HG03135 (cell line): ENCODE measurements at regions not wholly inside any gene's neighbourhood (a gene's known extent, or its start where the extent isn't known, plus 50 kb on each side); places are given as distances from the start of the nearest gene placed in this dataset.

Experiments
- ATAC-seq: cut with Tn5 transposase; IDR thresholded peaks from one replicate; pipeline ENCODE4 v1.9.1; 2021; ENCODE audit warnings: mild to moderate bottlenecking, moderate library complexity; ENCODE audit not compliant: unreplicated experiment

- no peak for ATAC-seq
These were observed 435.1 kb downstream of the MTX2 start for GRCh38 chr2:176704282-176704858.

GRCh38 chr2:176709149-176709951 lies 440.1 kb downstream of the MTX2 start:
- ATAC-seq = no peak

- ATAC-seq = no peak
These were observed 440.7 kb downstream of the MTX2 start for GRCh38 chr2:176709991-176710390.

GRCh38 chr2:176710657-176711186 lies 441.5 kb downstream of the MTX2 start:
- ATAC-seq = no peak

- no peak for ATAC-seq
These were observed 456.8 kb downstream of the MTX2 start for GRCh38 chr2:176725873-176726645.

GRCh38 chr2:176727696-176728095 lies 458.5 kb downstream of the MTX2 start:
- no peak for ATAC-seq

GRCh38 chr2:176729706-176730569 lies 460.7 kb downstream of the MTX2 start:
- ATAC-seq = no peak

- no peak for ATAC-seq
These were observed 463.5 kb downstream of the MTX2 start for GRCh38 chr2:176732780-176733179.

GRCh38 chr2:176733698-176734430 lies 464.6 kb downstream of the MTX2 start:
- no peak for ATAC-seq

GRCh38 chr2:176734868-176735267 lies 465.6 kb downstream of the MTX2 start:
- no peak for ATAC-seq

GRCh38 chr2:176742271-176742670 lies 470.3 kb upstream of the HNRNPA3 start:
- ATAC-seq = no peak

GRCh38 chr2:176743671-176744070 lies 468.9 kb upstream of the HNRNPA3 start:
- ATAC-seq = no peak

- ATAC-seq = no peak
These were observed 468.4 kb upstream of the HNRNPA3 start for GRCh38 chr2:176744146-176744545.

GRCh38 chr2:176745543-176746200 lies 466.9 kb upstream of the HNRNPA3 start:
- no peak for ATAC-seq

- ATAC-seq = no peak
These were observed 466.2 kb upstream of the HNRNPA3 start for GRCh38 chr2:176746411-176746810.

GRCh38 chr2:176747506-176747905 lies 465.1 kb upstream of the HNRNPA3 start:
- ATAC-seq = no peak

- no peak for ATAC-seq
These were observed 464.7 kb upstream of the HNRNPA3 start for GRCh38 chr2:176747928-176748327.

- no peak for ATAC-seq
These were observed 463.9 kb upstream of the HNRNPA3 start for GRCh38 chr2:176748662-176749061.
